IMR-90 (cell line): ENCODE measurements at regions not wholly inside any gene's neighbourhood (a gene's known extent, or its start where the extent isn't known, plus 50 kb on each side); places are given as distances from the start of the nearest gene placed in this dataset.

Experiments used
- ATAC-seq: fragments of 200-7000 bp; cut with Tn5 transposase; 2 replicates; pipeline ENCODE4 v1.9.1; 2020; ENCODE audit warnings: low read depth, mild to moderate bottlenecking, moderate library complexity
- BruUV-seq: library from RNA; stranded (reverse); fragments of 400-500 nt; replicated peaks from 2 replicates; lab custom pipeline; 2021; lab: Mats Ljungman, UMichigan
- CTCF ChIA-PET: fragments of 300-600 bp; formaldehyde crosslinking; extraction: SDS; loops from one replicate; lab custom pipeline; 2021; ENCODE audit warnings: antibody characterized with exemption; lab: Yijun Ruan, JAX
- POLR2A ChIA-PET: fragments of 300-600 bp; sonication (Branson Sonifier 250); formaldehyde crosslinking; loops from one replicate; lab custom pipeline; 2022; ENCODE audit warnings: antibody characterized with exemption; ENCODE audit not compliant: unreplicated experiment; lab: Charles Lee
- DNase-seq: peaks from one replicate; pipeline ENCODE4 v3.0.0; 2013
- H2AFZ ChIP-seq: replicated peaks from 2 replicates; pipeline ENCODE3; 2013; ENCODE audit warnings: low read length, mild to moderate bottlenecking; ENCODE audit not compliant: poor library complexity
- H2AK5ac ChIP-seq: 2 replicates; pipeline ENCODE4 v1.6.1; 2013; ENCODE audit warnings: low read depth, low read length, inconsistent platforms
- H2AK9ac ChIP-seq: replicated peaks from 2 replicates; pipeline ENCODE3; 2013; ENCODE audit warnings: mild to moderate bottlenecking, low read depth, low read length, moderate library complexity; ENCODE audit not compliant: poor library complexity
- H2BK120ac ChIP-seq: 2 replicates; pipeline ENCODE4 v1.6.1; 2013; ENCODE audit warnings: low read depth, low read length, inconsistent platforms
- H2BK15ac ChIP-seq: 3 replicates; pipeline ENCODE4 v1.6.1; 2013; ENCODE audit warnings: low read depth, low read length, inconsistent platforms
- H2BK20ac ChIP-seq: 2 replicates; pipeline ENCODE4 v1.6.1; 2013; ENCODE audit warnings: low read depth, mild to moderate bottlenecking, inconsistent platforms, low read length, moderate library complexity
- H2BK5ac ChIP-seq: 2 replicates; pipeline ENCODE4 v1.6.1; 2013; ENCODE audit warnings: mild to moderate bottlenecking, low read depth, low read length, inconsistent platforms; ENCODE audit not compliant: poor library complexity, severe bottlenecking
- H3K14ac ChIP-seq: replicated peaks from 2 replicates; pipeline ENCODE4 v1.6.1; 2013; ENCODE audit warnings: low read depth, low read length, inconsistent platforms
- H3K18ac ChIP-seq: 2 replicates; pipeline ENCODE4 v1.6.1; 2013; ENCODE audit warnings: low read depth, low read length, control low read depth
- H3K23ac ChIP-seq: 2 replicates; pipeline ENCODE4 v1.6.1; 2013; ENCODE audit warnings: low read depth, low read length, inconsistent platforms
- H3K27ac ChIP-seq: 2 replicates; pipeline ENCODE4 v1.5.1; 2013; ENCODE audit warnings: mild to moderate bottlenecking, control low read depth, low read length; ENCODE audit not compliant: insufficient read depth
- H3K27me3 ChIP-seq: 2 replicates; pipeline ENCODE4 v1.6.1; 2013; ENCODE audit warnings: low read length; ENCODE audit not compliant: control insufficient read depth, insufficient read depth
- H3K36me3 ChIP-seq: 2 replicates; pipeline ENCODE4 v1.6.1; 2013; ENCODE audit warnings: low read length, mixed read lengths; ENCODE audit not compliant: control insufficient read depth, insufficient read depth
- H3K4ac ChIP-seq: 2 replicates; pipeline ENCODE4 v1.6.1; 2013; ENCODE audit warnings: low read depth, low read length, inconsistent platforms
- H3K4me1 ChIP-seq: 2 replicates; pipeline ENCODE4 v1.6.1; 2013; ENCODE audit warnings: low read length, mixed read lengths; ENCODE audit not compliant: control insufficient read depth, insufficient read depth
- H3K4me2 ChIP-seq: 2 replicates; pipeline ENCODE4 v1.6.1; 2013; ENCODE audit warnings: low read depth, mild to moderate bottlenecking, control low read depth, low read length, moderate library complexity
- H3K4me3 ChIP-seq: 2 replicates; pipeline ENCODE4 v1.5.1; 2013; ENCODE audit warnings: low read depth, mild to moderate bottlenecking, control low read depth, low read length, moderate library complexity; ENCODE audit not compliant: insufficient read depth
- H3K56ac ChIP-seq: 2 replicates; pipeline ENCODE4 v1.6.1; 2013; ENCODE audit warnings: low read length, inconsistent platforms; ENCODE audit not compliant: insufficient read depth; ENCODE audit errors: extremely low read depth
- H3K79me1 ChIP-seq, 2 experiments: 2 replicates each; pipeline ENCODE4 v1.6.1; 2013; ENCODE audit warnings: low read length in 2 of 2, inconsistent platforms in 1 of 2, low read depth in 1 of 2
- H3K9ac ChIP-seq: 2 replicates; pipeline ENCODE4 v1.6.1; 2013; ENCODE audit warnings: low read depth, low read length, control low read depth
- H3K9me1 ChIP-seq: 2 replicates; pipeline ENCODE4 v1.6.1; 2013; ENCODE audit warnings: low read length, inconsistent platforms; ENCODE audit not compliant: insufficient read depth
- H3K9me3 ChIP-seq: 2 replicates; pipeline ENCODE4 v1.6.1; 2013; ENCODE audit warnings: low read length; ENCODE audit not compliant: control insufficient read depth, insufficient read depth
- H4K20me1 ChIP-seq: 2 replicates; pipeline ENCODE4 v1.6.1; 2013; ENCODE audit warnings: low read length, inconsistent platforms; ENCODE audit not compliant: insufficient read depth
- H4K5ac ChIP-seq: 2 replicates; pipeline ENCODE4 v1.6.1; 2013; ENCODE audit warnings: mild to moderate bottlenecking, low read depth, low read length, control low read depth
- H4K8ac ChIP-seq, 2 experiments: 2 replicates each; pipeline ENCODE4 v1.6.1; 2013; ENCODE audit warnings: low read depth in 2 of 2, low read length in 2 of 2, control low read depth in 1 of 2, inconsistent platforms in 1 of 2
- H4K91ac ChIP-seq: 2 replicates; pipeline ENCODE4 v1.6.1; 2013; ENCODE audit warnings: low read depth, low read length, inconsistent platforms; ENCODE audit not compliant: insufficient read depth
- MAFK ChIP-seq: IDR thresholded peaks from 2 replicates; pipeline ENCODE4 v1.6.1; 2012; ENCODE audit warnings: low read depth, low read length, improper control_type of control experiment
- MXI1 ChIP-seq: IDR thresholded peaks from 2 replicates; pipeline ENCODE4 v1.6.1; 2012; ENCODE audit warnings: low read depth, mild to moderate bottlenecking, low read length, moderate library complexity, borderline replicate concordance
- NFE2L2 ChIP-seq: fragments of 150-350 bp; IDR thresholded peaks from 2 replicates; pipeline ENCODE4 v1.6.1; 2016; ENCODE audit warnings: low read depth, mild to moderate bottlenecking, low read length
- WGBS, 2 experiments: methylation state at CpG; one replicate each; pipeline versions ENCODE4 v1.1.5 to v1.1.7; 2013; ENCODE audit warnings: missing lambda C conversion rate in 2 of 2; ENCODE audit not compliant: insufficient read length in 1 of 2; ENCODE audit errors: extremely low coverage in 2 of 2; 5-methylcytosine and 5-hydroxymethylcytosine counted together
- dilution Hi-C: fragments of 300-500 bp; cut with HindIII; formaldehyde crosslinking; loops from one replicate; pipeline ENCODE4 v1.14.3; 2018; ENCODE audit warnings: low sequenced_read_pairs; ENCODE audit not compliant: unreplicated experiment
- in situ Hi-C: fragments of 300-500 bp; cut with MboI; formaldehyde crosslinking; loops from 3 replicates; pipeline ENCODE4 v1.14.3; 2019; ENCODE audit warnings: low sequenced_read_pairs, inconsistent platforms, mixed read lengths
- intact Hi-C: fragments of 100-400 bp; cut with micrococcal nuclease; formaldehyde crosslinking; loops from 2 replicates; pipeline ENCODE4 v1.10.0; 2022
- TF ChIP-seq, protein P1 (sequence below): fragments of 150-350 bp; IDR thresholded peaks from 2 replicates; pipeline ENCODE4 v1.6.1; 2016; ENCODE audit warnings: low read depth, mild to moderate bottlenecking, low read length, moderate library complexity, borderline replicate concordance

DNA sequence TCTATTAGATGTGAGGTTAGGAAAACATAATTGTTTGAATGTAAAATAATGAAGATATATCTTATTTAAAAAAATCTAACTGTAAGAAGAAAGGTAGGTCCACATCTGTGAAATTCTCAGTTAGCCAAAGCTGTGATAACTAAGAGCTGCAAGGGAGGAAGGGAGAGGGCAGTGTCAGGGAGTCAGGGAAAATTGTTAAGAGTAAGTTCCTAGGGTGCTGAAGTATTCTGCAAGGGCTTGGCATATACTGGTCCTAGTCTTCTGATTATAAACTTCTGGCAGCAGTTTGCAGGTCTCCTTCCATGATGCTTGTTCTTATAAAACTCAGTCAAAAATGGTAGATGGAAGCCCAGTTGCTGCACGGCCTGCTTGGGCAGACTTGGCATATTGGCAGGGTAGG is 233.2 kb downstream of the NMUR2 start:
- Histone ChIP-seq H2BK120ac (no peak overlapping the region), H3K27me3 (no peaks in the 10 kb centered on the region), H3K4me1 (no peaks in the 10 kb centered on the region), H2BK5ac (no peak overlapping the region), H4K91ac (no peak overlapping the region), H3K79me1 (no peaks in the 10 kb centered on the region), H2AK5ac (no peak overlapping the region), H3K4ac (no peak overlapping the region), H2AK9ac (no peak overlapping the region), H4K5ac (no peak overlapping the region), H3K23ac (no peak overlapping the region), H3K27ac (no peak overlapping the region), H3K9me1 (no peaks in the 10 kb centered on the region), H3K4me2 (no peak overlapping the region), H3K4me3 (no peak overlapping the region), H4K20me1 (no peaks in the 10 kb centered on the region), H3K9me3 (no peaks in the 10 kb centered on the region), H3K18ac (no peak overlapping the region), H2BK15ac (no peak overlapping the region), H2AFZ (no peak overlapping the region), H3K9ac (no peak overlapping the region), H2BK20ac (no peak overlapping the region), H4K8ac (no peak overlapping the region), H3K14ac (no peak overlapping the region), H3K56ac (no peak overlapping the region), H3K36me3 (no peaks in the 10 kb centered on the region)
- no peak for DNase-seq
- ATAC-seq: no peak
- in situ Hi-C loops: no loop called here
- no CpG with 5 or more reads among the region's 1 CpG for WGBS, 2 experiments
- no TSS peak for BruUV-seq
- no peak for TF ChIP-seq MXI1
- no peak for TF ChIP-seq MAFK
- TF ChIP-seq, protein P1, sequence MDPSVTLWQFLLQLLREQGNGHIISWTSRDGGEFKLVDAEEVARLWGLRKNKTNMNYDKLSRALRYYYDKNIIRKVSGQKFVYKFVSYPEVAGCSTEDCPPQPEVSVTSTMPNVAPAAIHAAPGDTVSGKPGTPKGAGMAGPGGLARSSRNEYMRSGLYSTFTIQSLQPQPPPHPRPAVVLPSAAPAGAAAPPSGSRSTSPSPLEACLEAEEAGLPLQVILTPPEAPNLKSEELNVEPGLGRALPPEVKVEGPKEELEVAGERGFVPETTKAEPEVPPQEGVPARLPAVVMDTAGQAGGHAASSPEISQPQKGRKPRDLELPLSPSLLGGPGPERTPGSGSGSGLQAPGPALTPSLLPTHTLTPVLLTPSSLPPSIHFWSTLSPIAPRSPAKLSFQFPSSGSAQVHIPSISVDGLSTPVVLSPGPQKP: no peak
- TF ChIP-seq NFE2L2: no peak
- CTCF ChIA-PET: no interaction called here
- POLR2A ChIA-PET: no interaction called here
- intact Hi-C loops: no loop called here
- dilution Hi-C loops: no loop called here
